Kidney (tissue), 13 donors: ENCODE measurements at regions not wholly inside any gene's neighbourhood (a gene's known extent, or its start where the extent isn't known, plus 50 kb on each side); places are given as distances from the start of the nearest gene placed in this dataset.

ENCODE experiments used
- DNase-seq, 5 donors: peaks; one replicate each; pipeline ENCODE4 v3.0.0-alpha.2; 2013 to 2020
- FAIRE-seq: peaks from 2 replicates; lab custom pipeline; 2012; peaks lifted over from hg19 to GRCh38; lab: Jason Lieb, UNC
- H3K27ac ChIP-seq, 2 donors: one replicate each; pipeline ENCODE4 v1.7.0; 2013; ENCODE audit warnings: low read depth in 2 of 2, low read length in 2 of 2, inconsistent platforms in 1 of 2
- H3K27me3 ChIP-seq: one replicate; pipeline ENCODE4 v1.7.1; 2013; ENCODE audit warnings: low read length, inconsistent platforms; ENCODE audit not compliant: control insufficient read depth, insufficient read depth
- H3K36me3 ChIP-seq, 3 donors: one replicate each; pipeline versions ENCODE4 v1.7.0 to v1.7.1; 2013; ENCODE audit warnings: low read length in 3 of 3, control low read depth in 1 of 3, inconsistent platforms in 1 of 3; ENCODE audit not compliant: insufficient read depth in 3 of 3, control insufficient read depth in 2 of 3
- H3K4me1 ChIP-seq, 3 donors: one replicate each; pipeline versions ENCODE4 v1.7.0 to v1.7.1; 2013; ENCODE audit warnings: low read length in 3 of 3, inconsistent platforms in 1 of 3, low read depth in 1 of 3; ENCODE audit not compliant: control insufficient read depth in 2 of 3, insufficient read depth in 2 of 3
- H3K4me3 ChIP-seq, 3 donors: one replicate each; pipeline versions ENCODE4 v1.7.0 to v1.8.1; 2013; ENCODE audit warnings: low read length in 3 of 3, control low read depth in 1 of 3, inconsistent platforms in 1 of 3
- H3K9ac ChIP-seq, 3 donors: one replicate each; pipeline versions ENCODE4 v1.7.0 to v1.7.1; 2013; ENCODE audit warnings: low read length in 3 of 3, control low read depth in 1 of 3, inconsistent platforms in 1 of 3
- H3K9me3 ChIP-seq, 3 donors: one replicate each; pipeline versions ENCODE4 v1.7.0 to v1.7.1; 2013; ENCODE audit warnings: low read length in 3 of 3, control low read depth in 1 of 3, inconsistent platforms in 1 of 3; ENCODE audit not compliant: control insufficient read depth in 2 of 3, insufficient read depth in 1 of 3
- intact Hi-C: fragments of 100-400 bp; cut with DNase I; formaldehyde crosslinking; loops from one replicate; pipeline ENCODE4 v1.11.1; 2022
- TF ChIP-seq, protein P1 (sequence below): IDR thresholded peaks from 3 replicates; pipeline ENCODE4 v1.5.1; 2012; ENCODE audit warnings: mild to moderate bottlenecking, moderate library complexity, borderline replicate concordance; ENCODE audit not compliant: insufficient read depth; ENCODE audit errors: extremely low read depth
- donor health status: control.
- donor health status: control.
- donor health status: control.
- donor health status: control.
- donor health status: control.
- donor health status: DM: yes; HTN: yes; CAD: no.
- donor health status: Normal renal cell carcinoma (clear cell type).

DNA sequence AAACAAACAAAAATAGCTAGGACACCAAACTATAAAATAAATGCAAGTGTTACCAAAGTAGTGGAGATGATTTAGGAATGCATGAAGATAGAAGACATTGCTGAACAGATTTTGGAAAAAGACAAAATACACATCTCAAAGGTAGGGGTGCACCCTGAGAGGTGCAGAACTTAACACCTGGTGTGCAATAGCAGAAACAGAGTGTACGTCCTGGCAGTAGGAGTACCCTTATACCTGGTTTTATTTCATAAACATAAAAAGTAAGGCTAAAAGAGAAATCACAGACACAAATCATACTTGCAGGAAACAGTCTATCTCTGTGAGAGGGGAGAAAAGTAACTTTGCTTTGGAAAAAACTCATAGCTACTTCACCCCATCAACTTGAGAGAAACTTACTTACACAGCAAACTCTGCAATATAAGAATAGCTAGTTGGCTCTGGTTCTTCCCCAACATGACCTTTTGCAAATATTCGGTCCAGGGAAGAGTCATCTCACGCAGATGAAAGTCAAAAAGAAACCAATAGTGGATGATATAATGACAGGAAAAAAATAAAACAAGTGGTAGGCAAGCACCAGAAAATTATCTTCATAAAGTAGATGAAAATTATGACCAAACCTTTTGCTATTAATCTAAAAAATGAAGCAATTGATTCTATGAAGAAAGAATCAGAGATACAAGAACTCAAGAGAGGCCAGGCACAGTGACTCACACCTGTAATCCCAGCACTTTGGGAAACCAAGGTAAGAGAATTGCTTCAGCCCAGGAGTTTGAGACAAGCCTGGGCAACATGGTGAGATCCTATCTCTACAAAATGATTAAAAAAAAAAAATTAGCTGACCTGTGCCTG is 108.9 kb upstream of the BNIP2 start:
- Histone ChIP-seq H3K4me1 (no peaks in the 10 kb centered on the region), H3K9ac (no peak overlapping the region), H3K27me3 (no peaks in the 10 kb centered on the region), H3K27ac (no peak overlapping the region), H3K4me3 (no peak overlapping the region), H3K9me3 (no peaks in the 10 kb centered on the region), H3K36me3 (no peaks in the 10 kb centered on the region)
- FAIRE-seq (no peak), DNase-seq (no peak)
- intact Hi-C loops: no loop called here
- TF ChIP-seq, protein P1, sequence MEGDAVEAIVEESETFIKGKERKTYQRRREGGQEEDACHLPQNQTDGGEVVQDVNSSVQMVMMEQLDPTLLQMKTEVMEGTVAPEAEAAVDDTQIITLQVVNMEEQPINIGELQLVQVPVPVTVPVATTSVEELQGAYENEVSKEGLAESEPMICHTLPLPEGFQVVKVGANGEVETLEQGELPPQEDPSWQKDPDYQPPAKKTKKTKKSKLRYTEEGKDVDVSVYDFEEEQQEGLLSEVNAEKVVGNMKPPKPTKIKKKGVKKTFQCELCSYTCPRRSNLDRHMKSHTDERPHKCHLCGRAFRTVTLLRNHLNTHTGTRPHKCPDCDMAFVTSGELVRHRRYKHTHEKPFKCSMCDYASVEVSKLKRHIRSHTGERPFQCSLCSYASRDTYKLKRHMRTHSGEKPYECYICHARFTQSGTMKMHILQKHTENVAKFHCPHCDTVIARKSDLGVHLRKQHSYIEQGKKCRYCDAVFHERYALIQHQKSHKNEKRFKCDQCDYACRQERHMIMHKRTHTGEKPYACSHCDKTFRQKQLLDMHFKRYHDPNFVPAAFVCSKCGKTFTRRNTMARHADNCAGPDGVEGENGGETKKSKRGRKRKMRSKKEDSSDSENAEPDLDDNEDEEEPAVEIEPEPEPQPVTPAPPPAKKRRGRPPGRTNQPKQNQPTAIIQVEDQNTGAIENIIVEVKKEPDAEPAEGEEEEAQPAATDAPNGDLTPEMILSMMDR: no peak

DNA sequence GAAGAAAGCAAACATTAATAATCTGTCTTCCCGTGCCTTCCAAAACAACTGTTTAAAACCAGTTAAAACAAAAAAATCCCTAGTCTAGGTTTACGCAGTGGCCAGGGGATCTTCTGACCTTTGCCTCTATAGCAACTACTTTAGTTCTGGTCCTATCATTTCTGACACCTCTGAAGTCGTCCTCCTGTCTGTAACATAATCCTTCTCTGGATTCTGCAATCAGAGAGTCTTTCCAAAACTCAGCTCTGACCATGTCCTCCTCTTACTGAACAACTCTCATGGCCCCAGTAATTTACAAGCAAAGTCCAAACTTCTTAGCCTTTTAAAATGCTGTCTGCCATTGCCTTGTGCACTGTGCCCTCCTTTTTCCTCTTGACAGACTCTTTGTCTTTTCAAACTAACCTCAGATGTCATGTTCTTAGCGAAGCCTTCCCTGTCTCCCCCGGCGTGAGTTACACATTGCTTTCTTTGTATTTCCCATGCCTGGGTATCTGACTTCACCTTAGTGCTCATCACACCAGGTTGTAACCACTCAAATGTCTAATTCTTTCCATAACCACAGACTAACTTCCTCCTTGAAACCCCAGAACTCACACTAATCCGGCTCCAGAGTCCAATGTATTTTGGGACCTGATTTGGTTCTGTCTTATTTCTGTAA is 105.2 kb upstream of the BNIP2 start:
- intact Hi-C loops: no loop called here
- no peaks in the 10 kb centered on the region for H3K9me3 ChIP-seq
- no peak overlapping the region for H3K9ac ChIP-seq
- H3K36me3 ChIP-seq: no peaks in the 10 kb centered on the region
- TF ChIP-seq, protein P1: no peak
- FAIRE-seq (no peak), DNase-seq (peak in 3 of 5 donors; percentile 30 to 70 (median 51))
- H3K4me3 ChIP-seq: no peak overlapping the region
- no peak overlapping the region for H3K27ac ChIP-seq
- H3K4me1 ChIP-seq: no peaks in the 10 kb centered on the region
- no peaks in the 10 kb centered on the region for H3K27me3 ChIP-seq

DNA sequence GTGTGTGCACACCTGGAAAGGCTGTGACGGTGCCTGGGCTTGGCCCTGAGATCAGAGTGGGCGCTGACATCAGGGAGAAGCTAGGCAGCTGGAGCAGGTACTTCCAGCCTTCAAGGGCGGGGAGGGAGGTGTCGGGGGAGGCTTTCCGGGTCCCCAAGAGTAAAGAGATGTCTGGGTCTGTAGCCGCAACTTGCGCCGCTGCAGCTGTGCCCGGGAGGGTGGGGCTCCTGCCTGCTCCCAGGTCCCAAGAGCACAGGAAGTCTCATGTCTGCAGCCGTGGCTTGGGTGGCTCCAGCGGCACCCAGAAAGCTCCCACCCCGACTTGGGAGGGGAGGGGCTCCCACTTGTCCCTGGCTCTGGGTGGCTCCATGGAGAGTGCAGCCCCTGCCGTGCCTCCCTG is 103.2 kb upstream of the BNIP2 start:
- TF ChIP-seq, protein P1: no peak

More for the DNA sequence above, 103.2 kb upstream of the BNIP2 start:
- no peaks in the 10 kb centered on the region for H3K4me1 ChIP-seq
- no peaks in the 10 kb centered on the region for H3K36me3 ChIP-seq
- no peak overlapping the region for H3K9ac ChIP-seq
- FAIRE-seq (no peak), DNase-seq (no peak)
- H3K27me3 ChIP-seq: no peaks in the 10 kb centered on the region
- no peaks in the 10 kb centered on the region for H3K9me3 ChIP-seq
- no peak overlapping the region for H3K27ac ChIP-seq
- intact Hi-C loops: no loop called here
- H3K4me3 ChIP-seq: no peak overlapping the region
